Thyroid gland (tissue), 4 donors: ENCODE measurements at regions not wholly inside any gene's neighbourhood (a gene's known extent, or its start where the extent isn't known, plus 50 kb on each side); places are given as distances from the start of the nearest gene placed in this dataset.

Experiments used
- DNase-seq, 2 donors: peaks; one replicate each; pipeline ENCODE4 v3.0.0-alpha.2; 2019
- H3K27ac ChIP-seq, 3 donors: fragments of 200-600 bp; sonication (generic); 1 replicate in 2 of 3; 2 replicates in 1 of 3; pipeline ENCODE4 v1.5.1; 2016 to 2019; ENCODE audit warnings: mild to moderate bottlenecking in 1 of 3, moderate library complexity in 1 of 3
- H3K27me3 ChIP-seq: fragments of 200-600 bp; sonication (generic); one replicate; pipeline ENCODE4 v1.5.1; 2019
- H3K36me3 ChIP-seq, 2 donors: fragments of 200-600 bp; sonication (generic); one replicate each; pipeline ENCODE4 v1.5.1; 2016 to 2019
- H3K4me1 ChIP-seq, 2 donors: fragments of 200-600 bp; sonication (generic); one replicate each; pipeline ENCODE4 v1.5.1; 2017 to 2019
- H3K4me3 ChIP-seq, 3 donors: fragments of 200-600 bp; sonication (generic); replicated peaks in 1 of 3; 1 replicate in 2 of 3; 2 replicates in 1 of 3; pipeline ENCODE4 v1.5.1; 2016; ENCODE audit warnings: mild to moderate bottlenecking in 1 of 3
- H3K9me3 ChIP-seq: fragments of 200-600 bp; sonication (generic); one replicate; pipeline ENCODE4 v1.5.1; 2017
- CTCF ChIP-seq, 6 experiments: fragments of 200-600 bp in 3 of 6; fragments of 450-650 bp in 3 of 6; sonication (generic) in 3 of 6; IDR thresholded peaks; one replicate each; pipeline ENCODE4 v1.5.1; 2016 to 2019; ENCODE audit warnings: antibody characterized with exemption in 6 of 6, mild to moderate bottlenecking in 2 of 6, inconsistent platforms in 1 of 6, moderate library complexity in 1 of 6
- POLR2A ChIP-seq, 2 donors: fragments of 450-650 bp; IDR thresholded peaks; one replicate each; pipeline ENCODE4 v1.6.1; 2017; ENCODE audit warnings: antibody characterized with exemption in 2 of 2, mild to moderate bottlenecking in 2 of 2, moderate library complexity in 1 of 2
- WGBS, 2 donors: methylation state at CpG; one replicate each; pipeline ENCODE4 v1.1.5; 2017; 5-methylcytosine and 5-hydroxymethylcytosine counted together
- intact Hi-C: fragments of 100-400 bp; cut with DNase I; formaldehyde crosslinking; loops from one replicate; pipeline ENCODE4 v1.15.1; 2023

DNA sequence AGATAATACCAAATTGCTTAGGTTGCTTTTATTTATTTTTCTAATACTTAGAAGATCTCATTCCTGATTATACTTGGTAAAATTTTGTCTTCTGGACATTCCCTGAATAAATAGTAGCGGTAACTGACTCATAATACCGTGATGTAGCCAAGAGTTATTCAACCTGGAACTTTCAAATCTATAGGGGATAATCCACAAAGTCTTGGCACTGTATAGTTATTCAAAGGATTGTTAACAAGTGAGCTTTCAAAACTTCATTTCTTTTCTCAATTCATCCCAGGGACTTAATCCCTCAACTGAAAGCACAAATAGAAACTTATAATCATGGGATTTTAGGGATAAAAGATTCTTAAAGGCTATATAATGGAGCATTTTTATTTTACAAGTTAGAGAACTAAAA, 1383.3 kb downstream of the FAM133A start:
- intact Hi-C loops, result no loop called here
- TF ChIP-seq POLR2A (IDR thresholded peaks at IDR 0.05) (no peak), CTCF (IDR thresholded peaks at IDR 0.05) (no peak)

GRCh38 chrX:95058815-95059214, 1384.8 kb downstream of the FAM133A start:
- WGBS, 2 donors, result 94 to 96% methylated on average over 1 of the region's 1 CpG
- TF ChIP-seq POLR2A (IDR thresholded peaks at IDR 0.05) (no peak), CTCF (IDR thresholded peaks at IDR 0.05) (no peak)

More for the DNA sequence above, 1383.3 kb downstream of the FAM133A start:
- H3K36me3 ChIP-seq, result no peaks in the 10 kb centered on the region
- no peak for DNase-seq
- no peak overlapping the region for H3K4me3 ChIP-seq
- no peak overlapping the region for H3K27ac ChIP-seq
- WGBS, 2 donors, result 67 to 75% methylated on average over 2 of the region's 2 CpGs
- no peaks in the 10 kb centered on the region for H3K4me1 ChIP-seq
- H3K27me3 ChIP-seq, result no peaks in the 10 kb centered on the region
- H3K9me3 ChIP-seq, result no peaks in the 10 kb centered on the region

DNA sequence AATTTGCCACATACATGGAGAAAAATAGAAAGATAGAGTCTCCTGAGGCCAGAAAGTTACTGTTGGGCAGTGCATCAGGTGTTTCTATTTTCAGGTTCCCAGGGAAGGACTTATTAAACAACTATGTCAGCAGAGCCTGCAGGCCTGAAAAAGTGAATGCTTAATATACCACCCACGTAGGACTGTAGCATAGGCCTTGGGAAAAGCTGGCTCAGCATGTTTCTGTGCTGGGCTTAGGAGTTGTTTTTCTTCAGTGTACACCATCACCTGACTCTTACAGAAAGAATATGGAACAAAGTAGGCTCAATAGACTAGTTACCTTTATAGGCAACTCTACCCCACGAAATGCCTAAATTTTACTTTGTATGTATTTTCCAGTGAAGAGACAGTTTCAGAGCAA, 1385.9 kb downstream of the FAM133A start:
- no peaks in the 10 kb centered on the region for H3K36me3 ChIP-seq
- H3K27me3 ChIP-seq, result no peaks in the 10 kb centered on the region
- H3K4me3 ChIP-seq, result no peak overlapping the region
- H3K9me3 ChIP-seq, result no peaks in the 10 kb centered on the region
- 67 to 78% methylated on average over 2 of the region's 2 CpGs for WGBS, 2 donors
- H3K27ac ChIP-seq, result no peak overlapping the region
- TF ChIP-seq POLR2A (IDR thresholded peaks at IDR 0.05) (no peak), CTCF (IDR thresholded peaks at IDR 0.05) (no peak)
- intact Hi-C loops, result no loop called here
- no peaks in the 10 kb centered on the region for H3K4me1 ChIP-seq
- no peak for DNase-seq

More at GRCh38 chrX:95058815-95059214, 1384.8 kb downstream of the FAM133A start:
- no peaks in the 10 kb centered on the region for H3K36me3 ChIP-seq
- no peak overlapping the region for H3K27ac ChIP-seq
- H3K9me3 ChIP-seq, result no peaks in the 10 kb centered on the region
- H3K27me3 ChIP-seq, result no peaks in the 10 kb centered on the region
- intact Hi-C loops, result no loop called here
- H3K4me1 ChIP-seq, result no peaks in the 10 kb centered on the region
- no peak overlapping the region for H3K4me3 ChIP-seq
- no peak for DNase-seq

- no peak for DNase-seq
- H3K36me3 ChIP-seq, result no peaks in the 10 kb centered on the region
- TF ChIP-seq POLR2A (IDR thresholded peaks at IDR 0.05) (no peak), CTCF (IDR thresholded peaks at IDR 0.05) (no peak)
- no peak overlapping the region for H3K27ac ChIP-seq
- no peaks in the 10 kb centered on the region for H3K9me3 ChIP-seq
- no peak overlapping the region for H3K4me3 ChIP-seq
- intact Hi-C loops, result no loop called here
- H3K27me3 ChIP-seq, result peaks cover 8% of the 10 kb centered on the region
- no peaks in the 10 kb centered on the region for H3K4me1 ChIP-seq
These were observed 1389.5 kb downstream of the FAM133A start for GRCh38 chrX:95063554-95063953.

- Histone ChIP-seq H3K36me3 (no peaks in the 10 kb centered on the region), H3K27me3 (peaks cover 8% of the 10 kb centered on the region), H3K27ac (no peak overlapping the region), H3K4me1 (no peaks in the 10 kb centered on the region), H3K9me3 (no peaks in the 10 kb centered on the region), H3K4me3 (no peak overlapping the region)
- 81 to 82% methylated on average over 1 of the region's 1 CpG for WGBS, 2 donors
- intact Hi-C loops, result no loop called here
- TF ChIP-seq POLR2A (IDR thresholded peaks at IDR 0.05), result no peak
- TF ChIP-seq CTCF (IDR thresholded peaks at IDR 0.05), result no peak
- DNase-seq, result no peak
These were observed 1391.1 kb downstream of the FAM133A start for GRCh38 chrX:95065151-95065550.
